Stimulated activated CD8-positive, alpha-beta memory T cell treated with anti-CD3 and anti-CD28 coated beads, Interleukin-4, amount 100 ng/mL, for 4 hours (primary cell): ENCODE measurements at regions not wholly inside any gene's neighbourhood (a gene's known extent, or its start where the extent isn't known, plus 50 kb on each side); places are given as distances from the start of the nearest gene placed in this dataset.
"Not testable (repeated sequence)": the region's sequence is repeated elsewhere in the genome, so short reads cannot be mapped to it uniquely, and the experiment has no call there.

Experiments used
- DNase-seq, 2 donors: peaks; one replicate each; pipeline ENCODE4 v3.0.0-alpha.2; 2020; ENCODE audit warnings: low read depth in 2 of 2, low spot score in 1 of 2

DNA sequence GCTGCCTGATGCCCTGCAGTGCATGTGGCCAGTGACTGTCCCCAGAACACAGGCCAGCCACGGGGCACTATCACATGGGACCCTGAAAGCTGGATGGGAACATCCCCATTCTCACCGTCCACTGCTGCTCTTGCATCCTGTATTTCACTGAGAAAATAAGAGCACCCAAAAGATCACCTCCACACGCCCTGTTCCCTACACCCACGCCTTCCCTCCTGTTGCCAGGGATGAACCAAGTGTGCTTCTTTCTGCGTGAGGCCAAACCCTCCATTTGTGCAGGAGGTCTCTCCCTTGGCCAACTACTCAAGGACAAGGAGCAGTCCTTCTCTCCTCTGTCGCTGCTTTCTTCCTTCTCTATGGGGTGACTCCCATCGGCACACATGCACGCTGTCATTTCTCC, 118.3 kb downstream of the LRRC37A3 start:
- DNase-seq, result not testable (repeated sequence)

DNA sequence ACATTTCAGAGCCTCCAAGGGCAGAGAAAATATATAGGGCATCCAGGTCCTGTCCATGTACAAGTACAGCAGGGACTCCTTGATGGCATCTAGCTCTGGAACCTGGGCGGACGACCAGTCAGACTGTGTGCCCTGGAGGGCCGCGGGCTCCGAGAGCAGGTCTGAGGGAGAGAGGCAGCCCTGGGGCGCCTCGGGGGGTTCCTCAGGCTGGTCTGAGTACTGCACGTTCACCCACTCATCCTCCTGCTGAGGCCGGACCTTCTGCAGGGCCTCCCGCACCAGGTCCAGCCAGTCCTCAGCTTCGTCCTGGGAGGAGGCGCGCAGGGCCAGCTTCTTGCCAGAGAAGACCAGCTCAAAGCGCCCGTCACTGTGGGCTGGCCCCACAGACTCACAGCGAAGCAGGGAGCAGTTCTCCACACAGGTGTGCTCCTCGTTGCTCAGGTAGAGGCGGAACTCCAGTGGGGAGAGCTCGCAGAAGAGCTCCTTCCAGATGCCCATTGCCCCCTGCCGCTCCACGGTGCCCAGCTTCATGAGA, 118.8 kb downstream of the LRRC37A3 start:
- not testable (repeated sequence) for DNase-seq

DNA sequence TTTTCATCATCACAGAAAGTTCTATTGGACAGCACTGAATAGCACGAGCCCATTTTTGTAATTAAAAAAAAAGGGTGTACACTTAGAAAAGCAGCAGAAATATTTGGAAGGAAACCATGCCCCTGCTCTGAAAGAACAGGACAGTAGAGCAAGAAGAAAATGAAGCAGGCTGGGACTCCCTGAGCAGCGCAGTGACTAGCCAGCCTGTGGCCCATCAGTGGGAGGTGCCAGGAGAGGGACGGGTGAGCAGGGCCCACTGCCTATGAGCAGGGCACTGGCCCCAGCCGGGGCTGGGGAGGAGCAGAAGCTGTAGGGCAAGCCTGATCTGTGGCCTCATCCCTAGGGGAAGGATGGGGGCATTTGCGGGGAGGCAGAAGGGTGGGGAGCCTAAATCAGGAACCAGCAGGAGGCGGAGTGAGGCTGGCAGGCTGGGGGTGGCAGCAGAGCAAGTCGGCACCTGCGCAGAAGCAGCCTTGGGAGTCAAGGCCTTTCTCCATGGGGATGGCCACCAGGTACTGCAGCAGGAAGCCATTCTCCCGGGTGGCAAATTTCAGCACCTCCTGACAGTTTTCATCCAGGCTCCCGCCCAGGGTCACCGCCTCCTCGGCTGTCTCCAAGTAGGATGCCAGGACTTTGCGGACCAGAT, 119.6 kb downstream of the LRRC37A3 start:
- DNase-seq, result not testable (repeated sequence)

DNA sequence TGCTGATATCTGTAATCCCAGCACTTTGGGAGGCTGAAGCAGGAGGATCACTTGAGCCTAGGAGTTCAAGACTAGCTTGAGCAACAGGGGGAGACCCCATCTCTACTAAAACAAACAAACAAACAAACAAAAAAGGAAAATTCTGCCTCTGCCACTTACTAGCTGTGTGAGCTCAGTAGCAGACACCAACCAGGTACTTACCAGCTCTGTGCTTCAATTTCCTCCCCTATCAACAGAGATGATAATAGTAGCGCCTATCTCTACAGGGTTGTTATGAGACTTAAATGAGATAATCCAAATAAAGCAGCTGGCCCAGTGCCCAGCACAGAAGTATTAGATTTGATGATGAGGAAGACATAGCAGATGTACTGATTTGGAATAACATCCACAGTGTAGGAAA, 120.3 kb downstream of the LRRC37A3 start:
- not testable (repeated sequence) for DNase-seq

DNA sequence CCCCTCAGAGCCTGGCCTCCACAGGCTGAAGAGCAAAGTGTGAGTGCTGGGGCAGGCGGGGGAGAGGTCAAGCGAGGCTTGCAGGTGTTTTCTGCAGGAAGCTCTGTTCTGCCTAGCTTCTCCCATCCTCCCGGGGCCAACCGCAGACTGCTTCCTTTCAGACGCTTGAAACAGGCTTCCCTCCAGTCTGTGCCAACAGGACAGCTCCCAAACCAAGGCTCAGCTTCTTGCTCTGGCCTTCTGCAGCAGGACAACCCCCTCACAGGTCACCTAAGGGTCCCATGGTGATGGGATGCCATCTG, 120.8 kb downstream of the LRRC37A3 start:
- not testable (repeated sequence) for DNase-seq

DNA sequence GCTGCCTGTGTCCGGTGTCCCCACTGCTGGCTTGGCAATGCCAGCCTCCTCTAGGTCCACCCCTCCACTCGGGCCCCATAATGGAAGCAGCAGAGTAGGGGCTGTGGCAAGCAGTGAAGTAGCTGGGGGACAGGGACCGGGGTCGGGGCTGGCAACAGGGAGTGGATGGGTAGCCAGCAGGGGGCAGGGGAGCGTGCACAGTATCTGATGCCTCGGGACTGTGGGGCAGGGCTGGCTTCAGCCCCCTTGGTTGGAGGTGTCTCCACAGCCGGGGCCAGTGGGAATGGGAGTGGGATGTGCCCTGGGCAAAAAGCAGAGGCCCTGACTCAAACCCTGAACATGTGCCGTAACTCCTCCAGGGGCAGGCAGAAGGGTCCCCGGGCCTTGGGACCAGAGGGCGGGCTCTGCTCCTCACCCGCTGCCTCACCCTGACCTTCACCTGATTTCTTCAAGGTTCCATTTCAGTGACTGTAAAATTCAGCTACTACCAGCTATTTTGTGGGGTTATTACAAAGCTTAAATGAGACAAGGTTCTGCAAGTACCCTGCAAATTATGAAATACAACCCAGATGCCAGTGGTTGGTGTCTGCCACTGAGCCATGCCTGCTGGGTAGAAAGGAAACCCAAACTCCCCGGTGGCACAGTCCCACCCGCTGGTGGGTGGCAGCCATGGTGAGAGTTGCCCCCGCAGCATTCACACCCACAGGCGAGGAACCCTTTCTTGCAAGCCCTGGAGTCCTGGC, 121.4 kb downstream of the LRRC37A3 start:
- not testable (repeated sequence) for DNase-seq

DNA sequence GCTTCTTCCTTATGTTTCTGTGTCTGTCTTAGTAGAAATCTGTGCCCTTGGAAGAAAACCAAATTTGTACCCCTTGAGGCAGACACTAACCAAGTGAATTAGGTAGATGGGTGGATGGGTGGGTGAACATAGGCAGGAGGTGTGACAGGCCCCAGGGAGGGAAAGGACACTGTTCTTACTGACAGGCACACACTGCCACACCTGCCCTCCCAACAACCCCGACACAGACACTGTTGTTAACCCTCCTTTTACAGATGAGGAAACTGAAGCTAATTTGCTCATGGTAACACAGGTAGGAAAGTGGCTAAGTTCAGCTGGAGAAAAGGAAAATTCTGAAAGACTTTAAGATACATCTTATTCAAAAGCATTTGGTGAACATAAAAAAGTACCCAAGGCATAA, 123.9 kb downstream of the LRRC37A3 start:
- not testable (repeated sequence) for DNase-seq

DNA sequence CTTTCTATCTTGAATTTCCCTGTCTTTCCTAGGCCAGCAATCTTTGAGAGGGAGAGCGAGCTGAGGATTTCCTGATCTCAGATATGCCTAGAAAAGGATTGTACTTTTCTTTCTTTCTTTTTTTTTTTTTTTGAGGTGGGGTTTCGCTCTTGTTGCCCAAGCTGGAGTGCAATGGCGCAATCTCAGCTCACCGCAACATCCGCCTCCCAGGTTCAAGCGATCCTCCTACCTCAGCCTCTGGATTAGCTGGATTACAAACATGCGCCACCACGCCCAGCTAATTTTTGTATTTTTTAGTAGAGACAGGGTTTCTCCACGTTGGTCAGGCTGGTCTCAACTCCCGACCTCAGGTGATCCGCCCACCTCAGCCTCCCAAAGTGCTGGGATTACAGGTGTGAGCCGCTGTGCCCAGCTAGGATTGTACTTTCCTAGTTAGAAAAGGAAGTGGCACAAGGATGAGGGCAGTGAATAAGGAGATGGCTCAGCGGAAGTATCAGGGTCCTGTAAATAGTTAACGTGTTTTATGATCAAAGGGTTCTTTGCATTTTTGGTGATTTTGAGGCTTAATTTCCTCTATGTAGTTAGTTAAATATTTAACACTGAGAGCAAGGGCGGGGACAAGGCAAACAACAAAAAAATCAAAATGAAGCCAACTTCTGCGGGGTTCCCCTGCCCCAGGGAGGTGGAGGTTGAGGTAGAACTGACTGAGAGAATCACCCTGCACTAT, 124.6 kb downstream of the LRRC37A3 start:
- DNase-seq, result not testable (repeated sequence)

DNA sequence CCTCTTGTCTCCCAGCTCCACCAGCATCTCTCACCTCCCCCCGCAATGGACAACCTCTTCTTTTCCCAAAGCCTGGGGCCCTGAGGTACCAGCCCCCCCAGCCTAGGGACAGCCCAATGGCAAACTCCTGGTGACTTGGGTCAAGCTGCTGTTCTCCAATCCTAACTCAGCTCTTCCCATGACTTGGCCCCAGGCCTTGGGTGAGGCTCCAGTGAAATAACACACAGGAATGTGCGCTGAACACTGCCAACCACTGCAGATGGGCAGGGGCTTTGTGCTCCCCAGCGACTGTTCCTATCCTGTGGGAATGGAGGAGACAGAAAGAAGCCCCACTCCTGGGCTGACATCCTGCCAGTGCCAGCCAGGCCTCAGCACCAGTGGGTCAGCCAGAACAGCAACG, 125.2 kb downstream of the LRRC37A3 start:
- DNase-seq, result not testable (repeated sequence)

DNA sequence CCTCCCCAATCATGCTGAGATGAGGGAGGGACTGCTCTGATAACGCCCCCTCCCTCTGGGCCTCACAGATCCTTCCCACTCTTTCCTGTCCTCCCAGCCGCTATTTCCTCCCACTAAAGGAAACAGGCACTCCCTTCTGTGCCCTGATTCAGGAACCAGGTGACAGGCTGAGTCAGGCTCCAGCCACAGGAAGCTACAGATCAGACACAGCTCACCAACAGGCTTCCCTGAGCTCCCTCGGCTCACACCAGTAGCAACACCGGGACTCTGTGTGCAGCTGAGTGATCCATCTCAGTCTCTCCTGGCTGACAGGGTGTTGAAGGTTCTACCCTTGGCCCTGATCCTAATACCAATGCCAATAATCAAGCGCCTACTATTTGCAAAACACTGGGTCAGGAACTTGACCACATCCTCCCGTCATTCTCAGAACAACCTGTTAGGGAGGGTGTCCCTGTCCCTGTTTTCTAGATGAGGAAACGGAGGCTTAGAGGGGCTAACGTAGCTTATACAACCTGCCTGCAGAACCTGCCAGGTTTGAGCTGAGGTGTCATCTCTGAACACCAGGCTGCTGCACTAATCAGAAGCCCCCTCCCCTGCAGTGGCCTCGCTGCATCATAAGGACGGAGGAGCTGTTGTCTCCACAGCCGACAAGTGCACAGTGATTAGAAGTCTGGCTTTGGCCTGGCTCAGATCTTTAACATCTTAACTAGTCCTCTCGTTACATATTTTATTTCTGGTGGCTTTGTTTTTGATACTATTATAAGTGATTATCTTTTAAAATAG, 126.3 kb downstream of the LRRC37A3 start:
- not testable (repeated sequence) for DNase-seq

DNA sequence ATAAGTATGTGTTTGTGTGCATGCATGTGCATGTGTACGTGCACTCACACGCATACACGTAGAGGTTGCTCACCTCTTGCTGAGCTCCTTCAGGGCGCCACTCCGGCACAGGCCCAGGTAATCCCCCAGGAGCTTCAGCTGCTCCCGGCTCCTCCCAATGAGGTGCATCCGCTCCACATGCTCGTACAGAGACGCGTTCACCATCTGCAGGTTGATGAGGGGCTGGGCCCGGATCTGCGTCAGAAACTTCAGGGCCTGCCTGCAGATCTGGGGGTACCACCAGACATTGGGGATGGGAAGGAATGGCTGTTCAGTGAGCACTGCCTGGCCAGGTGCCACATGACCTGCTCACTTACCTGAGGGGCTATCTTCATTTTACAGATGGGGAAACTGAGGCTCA, 127.0 kb downstream of the LRRC37A3 start:
- not testable (repeated sequence) for DNase-seq

DNA sequence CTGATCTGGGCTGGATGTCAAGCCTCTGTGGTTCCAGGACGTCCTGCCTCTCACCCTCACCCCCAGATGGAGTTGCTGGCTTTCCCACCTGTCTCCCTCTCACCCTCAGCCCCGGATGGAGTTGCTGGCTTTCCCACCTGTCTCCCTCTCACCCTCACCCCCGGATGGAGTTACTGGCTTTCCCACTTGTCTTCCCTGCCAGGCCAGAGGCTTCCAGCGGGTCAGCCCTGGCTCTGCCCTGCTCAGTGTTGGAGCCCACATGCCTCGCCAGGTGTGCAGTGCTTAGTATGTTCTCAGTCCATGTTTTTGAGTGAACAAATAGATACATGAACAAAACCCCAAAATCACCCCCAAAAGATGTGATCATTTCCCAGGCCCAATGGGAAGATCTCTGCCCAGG, 127.6 kb downstream of the LRRC37A3 start:
- not testable (repeated sequence) for DNase-seq

DNA sequence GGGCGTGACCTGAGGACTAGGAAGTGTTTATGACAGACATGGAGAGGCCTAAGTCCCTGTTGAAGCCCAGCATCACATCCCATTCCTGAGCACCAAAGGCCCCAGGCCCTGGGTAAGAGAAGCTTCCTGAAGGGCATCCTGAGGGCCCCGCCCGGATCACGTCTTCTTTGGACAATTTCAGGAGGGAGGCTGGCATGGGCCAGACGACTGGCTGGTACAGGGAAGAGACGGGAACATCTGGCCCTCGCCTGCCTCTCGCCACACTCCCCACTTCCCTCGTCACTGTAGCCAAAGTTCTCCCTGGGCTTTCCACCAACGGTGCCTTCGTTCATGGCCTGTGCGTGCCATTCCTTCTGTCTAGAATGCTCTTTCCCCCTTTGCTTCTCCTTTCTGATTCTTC, 128.1 kb downstream of the LRRC37A3 start:
- DNase-seq, result not testable (repeated sequence)

DNA sequence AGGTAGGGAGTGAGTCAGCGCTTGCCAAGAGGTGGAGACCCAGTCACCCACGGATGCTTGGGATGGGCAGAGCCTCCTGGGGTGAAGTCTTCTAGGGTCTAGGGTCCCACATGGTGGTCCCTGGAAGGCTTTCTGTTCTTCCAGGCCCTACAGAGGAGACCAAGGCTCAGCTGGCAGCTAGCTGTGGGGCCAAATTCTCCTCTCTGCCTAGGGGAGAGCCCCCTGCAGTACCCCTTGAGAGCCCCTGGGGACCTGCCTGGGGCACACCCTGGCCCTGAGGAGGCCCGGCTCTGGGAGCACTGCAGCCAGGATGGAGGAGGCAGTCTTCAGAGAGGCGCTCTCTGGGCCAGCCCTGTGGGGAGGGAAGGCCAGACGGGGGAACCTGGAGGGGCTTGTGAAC, 128.6 kb upstream of the SMURF2 start:
- DNase-seq, result not testable (repeated sequence)

DNA sequence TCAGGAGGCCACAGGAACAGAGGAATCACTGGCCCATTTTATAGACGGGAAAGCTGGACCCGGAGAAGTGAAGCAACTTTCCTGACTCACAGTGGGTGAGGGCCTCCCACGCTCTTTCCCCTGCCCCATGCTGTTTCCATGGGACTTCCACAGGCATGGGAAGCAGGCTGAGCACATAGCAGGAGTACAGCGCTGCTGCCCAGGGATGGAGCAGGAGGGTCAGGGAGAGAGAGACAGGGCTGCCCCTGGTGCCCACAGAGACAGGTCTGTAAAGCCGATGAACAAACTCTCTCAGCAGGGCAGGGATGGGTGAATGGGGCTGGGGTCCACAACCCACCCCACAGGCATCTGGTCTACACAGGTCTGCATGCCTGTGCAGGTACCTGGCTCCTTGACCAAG, 128.1 kb upstream of the SMURF2 start:
- not testable (repeated sequence) for DNase-seq

DNA sequence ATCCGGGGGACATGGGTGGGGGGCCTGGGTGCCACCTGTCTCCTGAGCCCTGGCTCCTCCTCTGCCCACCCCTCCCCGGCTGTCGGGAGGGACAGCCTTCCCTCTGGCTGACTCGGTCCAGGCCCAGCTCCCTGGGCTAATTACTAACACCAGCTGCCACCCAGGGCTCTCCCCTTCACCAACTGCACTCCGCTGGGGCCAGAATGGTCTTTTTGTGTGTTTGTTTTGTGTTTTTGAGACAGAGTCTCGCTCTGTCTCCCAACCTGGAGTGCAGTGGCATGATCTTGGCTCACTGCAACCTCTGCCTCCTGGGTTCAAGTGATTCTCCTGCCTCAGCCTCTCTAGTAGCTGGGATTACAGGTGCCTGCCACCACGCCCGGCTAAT, 126.9 kb upstream of the SMURF2 start:
- DNase-seq, result not testable (repeated sequence)

DNA sequence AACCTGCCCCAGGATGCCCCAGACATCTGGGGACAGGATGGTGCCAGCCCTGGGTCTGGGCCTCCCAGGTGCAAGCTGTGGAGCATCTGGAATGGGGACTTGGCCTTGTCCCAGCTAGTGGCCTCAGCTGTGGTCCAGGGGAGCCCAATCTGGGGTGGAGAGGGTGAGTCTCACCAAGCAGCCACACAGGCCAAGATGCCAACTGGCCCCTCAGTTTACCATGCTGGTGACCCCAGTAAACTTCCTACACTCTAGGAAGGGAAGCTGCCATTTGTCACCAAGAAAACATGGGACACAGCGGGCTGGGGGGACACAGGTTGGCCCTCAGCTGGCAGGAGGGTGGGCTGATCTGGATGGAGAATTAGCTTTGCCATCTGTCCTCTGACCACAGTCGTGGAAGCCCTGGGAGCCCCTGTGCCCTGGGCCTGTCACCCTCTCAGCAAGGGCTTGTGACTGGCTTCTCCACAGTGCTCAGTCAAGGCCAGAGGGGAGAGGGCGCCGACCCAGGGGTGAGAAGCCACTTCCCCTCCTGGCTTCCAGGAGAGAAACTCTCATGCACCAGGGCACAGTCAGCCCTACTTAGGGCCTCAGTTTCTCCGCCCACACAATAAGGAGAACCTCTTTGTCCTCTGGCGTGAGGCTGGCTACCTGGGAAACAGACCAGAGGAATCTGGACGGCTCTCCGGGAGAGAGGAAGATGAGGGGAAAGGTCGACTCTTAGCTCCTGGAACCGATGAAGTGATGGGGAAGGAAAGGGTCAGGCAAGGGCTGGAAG, 126.4 kb upstream of the SMURF2 start:
- DNase-seq, result no peak

DNA sequence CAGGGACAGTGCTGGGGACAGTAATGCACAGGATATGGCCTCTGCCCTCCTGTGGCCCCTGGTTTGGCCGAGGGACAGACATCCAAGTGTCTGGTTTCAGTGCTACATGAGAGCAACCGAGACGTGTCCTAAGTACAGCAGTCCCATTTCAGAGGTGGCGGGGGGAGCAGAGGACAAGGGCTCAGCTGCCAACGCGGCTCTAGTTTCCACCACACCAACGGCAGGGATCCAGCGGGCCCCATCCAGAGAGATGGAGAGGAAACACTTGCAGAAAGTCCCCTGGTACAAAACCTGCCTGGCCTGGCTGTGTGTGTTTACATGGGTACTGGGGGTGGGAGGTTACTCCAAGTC, 125.8 kb upstream of the SMURF2 start:
- DNase-seq, result no peak

DNA sequence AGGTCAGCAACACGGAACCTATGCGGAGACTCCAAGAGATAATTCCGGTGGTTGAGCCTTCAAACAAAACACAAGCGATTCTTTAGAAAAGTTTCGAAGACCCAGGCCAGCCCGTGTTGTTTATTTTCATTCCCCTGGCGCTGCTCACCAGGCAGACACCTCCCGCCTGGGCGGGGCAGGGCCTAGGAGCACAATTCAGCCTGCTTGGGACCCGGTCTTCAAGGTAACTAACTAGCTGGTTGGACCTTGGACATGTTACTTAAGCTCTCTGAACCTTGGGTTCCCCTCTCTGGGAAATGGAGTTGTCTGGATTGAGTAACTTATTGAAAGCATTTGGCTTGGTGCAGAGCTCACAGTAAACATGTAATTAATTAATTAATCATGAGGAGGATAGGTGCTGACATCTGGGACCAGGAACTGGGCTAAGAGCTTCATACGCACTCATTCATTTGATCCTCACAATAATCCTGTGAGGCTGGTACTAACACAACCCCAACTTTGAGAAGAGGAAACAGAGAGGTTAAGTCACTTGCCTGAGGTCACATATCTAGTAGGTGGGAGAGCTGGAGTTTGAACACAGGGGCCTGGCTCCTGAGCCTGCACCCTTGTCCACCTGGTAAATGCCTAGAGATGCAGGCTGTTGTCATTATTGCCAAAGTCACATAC, 125.3 kb upstream of the SMURF2 start:
- no peak for DNase-seq

DNA sequence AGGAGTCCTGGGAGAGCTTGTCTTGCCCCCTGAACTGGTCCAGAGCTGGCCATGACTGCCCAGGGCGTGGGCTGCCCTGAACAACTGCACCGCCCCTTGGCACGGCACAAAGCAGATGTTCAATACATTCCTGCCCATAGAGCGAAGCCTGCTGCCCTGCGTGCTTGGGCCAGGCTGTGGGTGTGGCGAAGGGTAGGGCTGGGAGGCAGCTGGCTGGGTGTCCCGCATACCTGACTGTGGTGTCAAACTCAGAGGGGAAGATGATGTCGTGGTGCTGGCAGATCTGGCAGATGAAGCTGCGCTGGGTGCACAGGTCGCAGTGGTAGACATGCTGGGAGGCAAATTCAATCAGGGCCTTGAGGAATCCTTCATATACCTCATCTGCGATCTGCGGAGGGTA, 124.2 kb upstream of the SMURF2 start:
- no peak for DNase-seq
